Glomerular visceral epithelial cell (primary cell): ENCODE measurements at regions not wholly inside any gene's neighbourhood (a gene's known extent, or its start where the extent isn't known, plus 50 kb on each side); places are given as distances from the start of the nearest gene placed in this dataset.
"Not testable (repeated sequence)": the region's sequence is repeated elsewhere in the genome, so short reads cannot be mapped to it uniquely, and the experiment has no call there.

Experiments used
- DNase-seq: peaks from one replicate; pipeline ENCODE4 v3.0.0-alpha.2; 2016; ENCODE audit errors: extremely low spot score

- DNase-seq = no peak
These were observed 127.2 kb upstream of the SLIT2 start for GRCh38 chr4:20124317-20125026.

- no peak for DNase-seq
These were observed 129.3 kb upstream of the SLIT2 start for GRCh38 chr4:20122198-20122988.

GRCh38 chr4:20119141-20119540 is 132.6 kb upstream of the SLIT2 start:
- DNase-seq = no peak

GRCh38 chr4:20109391-20109790 is 142.3 kb upstream of the SLIT2 start:
- no peak for DNase-seq

GRCh38 chr4:20106921-20107320 is 144.8 kb upstream of the SLIT2 start:
- no peak for DNase-seq

GRCh38 chr4:20101831-20102230 is 149.9 kb upstream of the SLIT2 start:
- DNase-seq = no peak

- no peak for DNase-seq
These were observed 154.8 kb upstream of the SLIT2 start for GRCh38 chr4:20096911-20097310.

GRCh38 chr4:20095805-20096541 is 155.7 kb upstream of the SLIT2 start:
- DNase-seq = no peak

GRCh38 chr4:20091781-20092180 is 159.9 kb upstream of the SLIT2 start:
- DNase-seq = no peak

GRCh38 chr4:20087522-20087911 is 164.2 kb upstream of the SLIT2 start:
- no peak for DNase-seq

GRCh38 chr4:20086799-20087521 is 164.7 kb upstream of the SLIT2 start:
- no peak for DNase-seq

- no peak for DNase-seq
These were observed 165.5 kb upstream of the SLIT2 start for GRCh38 chr4:20086067-20086798.

- no peak for DNase-seq
These were observed 166.1 kb upstream of the SLIT2 start for GRCh38 chr4:20085653-20086052.

- no peak for DNase-seq
These were observed 166.5 kb upstream of the SLIT2 start for GRCh38 chr4:20085156-20085555.

- no peak for DNase-seq
These were observed 167.2 kb upstream of the SLIT2 start for GRCh38 chr4:20084488-20084887.

- no peak for DNase-seq
These were observed 173.1 kb upstream of the SLIT2 start for GRCh38 chr4:20078644-20079043.

- DNase-seq = no peak
These were observed 176.3 kb upstream of the SLIT2 start for GRCh38 chr4:20075248-20075871.

GRCh38 chr4:20074450-20074849 is 177.3 kb upstream of the SLIT2 start:
- DNase-seq = no peak

GRCh38 chr4:20065952-20066351 is 185.8 kb upstream of the SLIT2 start:
- no peak for DNase-seq

GRCh38 chr4:20062857-20063256 is 188.8 kb upstream of the SLIT2 start:
- not testable (repeated sequence) for DNase-seq

GRCh38 chr4:20062054-20062453 is 189.7 kb upstream of the SLIT2 start:
- no peak for DNase-seq
